ENCODE measurements at regions not wholly inside any gene's neighbourhood (a gene's known extent, or its start where the extent isn't known, plus 50 kb on each side); places are given as distances from the start of the nearest gene placed in this dataset.

- TF ChIP-seq POLR2AphosphoS5 (IDR thresholded peaks at IDR 0.05; ENCODE audit: low read depth, low read length), result no peak
- no peak for TF ChIP-seq POLR2A (IDR thresholded peaks at IDR 0.05; ENCODE audit: low read depth, low read length)
- TF ChIP-seq TAF1 (IDR thresholded peaks at IDR 0.05; ENCODE audit: borderline replicate concordance, low read depth, low read length), result no peak
These were observed 412.4 kb downstream of the RAP2B start for GRCh38 chr3:153574445-153574844.
